Stomach (tissue), 8 donors: ENCODE measurements at regions not wholly inside any gene's neighbourhood (a gene's known extent, or its start where the extent isn't known, plus 50 kb on each side); places are given as distances from the start of the nearest gene placed in this dataset.

Experiments
- DNase-seq, 2 donors: peaks; one replicate each; pipeline versions ENCODE4 v3.0.0 to v3.0.0-alpha.2; 2013 to 2019
- H3K27ac ChIP-seq, 5 donors: fragments of 200-600 bp in 4 of 5; sonication (generic) in 4 of 5; one replicate each; pipeline ENCODE4 v1.5.1; 2013 to 2019; ENCODE audit warnings: mild to moderate bottlenecking in 1 of 5, moderate library complexity in 1 of 5
- H3K27me3 ChIP-seq, 3 donors: fragments of 200-600 bp; sonication (generic); one replicate each; pipeline ENCODE4 v1.5.1; 2017 to 2019; ENCODE audit warnings: mixed run types in 1 of 3
- H3K36me3 ChIP-seq, 4 donors: fragments of 200-600 bp; sonication (generic); 1 replicate in 3 of 4; 2 replicates in 1 of 4; pipeline ENCODE4 v1.5.1; 2016 to 2019
- H3K4me1 ChIP-seq, 4 donors: fragments of 200-600 bp; sonication (generic); one replicate each; pipeline ENCODE4 v1.5.1; 2016 to 2019
- H3K4me3 ChIP-seq, 4 donors: fragments of 200-600 bp; sonication (generic) in 3 of 4; one replicate each; pipeline ENCODE4 v1.5.1; 2016 to 2019; ENCODE audit warnings: mild to moderate bottlenecking in 1 of 4
- H3K9me3 ChIP-seq, 4 donors: fragments of 200-600 bp; sonication (generic); one replicate each; pipeline ENCODE4 v1.5.1; 2016 to 2019
- EP300 ChIP-seq: sonication (generic); formaldehyde crosslinking; IDR thresholded peaks from one replicate; pipeline ENCODE4 v1.6.1; 2017; ENCODE audit warnings: antibody characterized with exemption
- POLR2A ChIP-seq, 4 donors: fragments of 450-650 bp; IDR thresholded peaks; one replicate each; pipeline ENCODE4 v1.6.1; 2016; ENCODE audit warnings: antibody characterized with exemption in 4 of 4, control low read depth in 2 of 4, mild to moderate bottlenecking in 1 of 4, moderate library complexity in 1 of 4
- POLR2AphosphoS5 ChIP-seq, 3 donors: sonication (generic); formaldehyde crosslinking; IDR thresholded peaks; one replicate each; pipeline ENCODE4 v1.6.1; 2016; ENCODE audit warnings: antibody characterized with exemption in 3 of 3
- WGBS, 5 donors: extraction: QIAGEN DNeasy Blood & Tissue Kit in 3 of 5; methylation state at CpG; one replicate each; pipeline versions ENCODE4 v1.1.5 to v1.1.7; 2013 to 2018; 5-methylcytosine and 5-hydroxymethylcytosine counted together
- intact Hi-C: fragments of 100-400 bp; cut with DNase I; formaldehyde crosslinking; loops from one replicate; pipeline ENCODE4 v1.15.1; 2023; ENCODE audit warnings: low total_unique reads
- TF ChIP-seq, protein P1 (sequence below), 7 experiments: fragments of 450-650 bp in 4 of 7; fragments of 200-600 bp in 3 of 7; sonication (generic) in 3 of 7; IDR thresholded peaks; one replicate each; pipeline ENCODE4 v1.5.1; 2016 to 2019; ENCODE audit warnings: antibody characterized with exemption in 7 of 7, control low read depth in 2 of 7, mild to moderate bottlenecking in 1 of 7
- donor health status: healthy with polysubstance abuse.
- donor health status: Bipolar disorder and iron deficiency.
- donor health status: healthy.

GRCh38 chr13:63189712-63190111 is 1774.1 kb upstream of the PCDH20 start:
- DNase-seq: no peak
- H3K4me3 ChIP-seq: no peak overlapping the region
- H3K9me3 ChIP-seq: peaks cover 0 to 3% (median 0%) of the 10 kb centered on the region in 4 donors
- no peaks in the 10 kb centered on the region for H3K36me3 ChIP-seq
- intact Hi-C loops: no loop called here
- no peaks in the 10 kb centered on the region for H3K4me1 ChIP-seq
- WGBS, 5 donors: 88 to 94% (median 91%) methylated on average over 9 of the region's 9 CpGs
- H3K27ac ChIP-seq: no peak overlapping the region
- no peaks in the 10 kb centered on the region for H3K27me3 ChIP-seq
- TF ChIP-seq EP300 (no peak), POLR2AphosphoS5 (IDR thresholded peaks at IDR 0.05) (no peak), POLR2A (IDR thresholded peaks at IDR 0.05) (no peak)
- TF ChIP-seq, protein P1, sequence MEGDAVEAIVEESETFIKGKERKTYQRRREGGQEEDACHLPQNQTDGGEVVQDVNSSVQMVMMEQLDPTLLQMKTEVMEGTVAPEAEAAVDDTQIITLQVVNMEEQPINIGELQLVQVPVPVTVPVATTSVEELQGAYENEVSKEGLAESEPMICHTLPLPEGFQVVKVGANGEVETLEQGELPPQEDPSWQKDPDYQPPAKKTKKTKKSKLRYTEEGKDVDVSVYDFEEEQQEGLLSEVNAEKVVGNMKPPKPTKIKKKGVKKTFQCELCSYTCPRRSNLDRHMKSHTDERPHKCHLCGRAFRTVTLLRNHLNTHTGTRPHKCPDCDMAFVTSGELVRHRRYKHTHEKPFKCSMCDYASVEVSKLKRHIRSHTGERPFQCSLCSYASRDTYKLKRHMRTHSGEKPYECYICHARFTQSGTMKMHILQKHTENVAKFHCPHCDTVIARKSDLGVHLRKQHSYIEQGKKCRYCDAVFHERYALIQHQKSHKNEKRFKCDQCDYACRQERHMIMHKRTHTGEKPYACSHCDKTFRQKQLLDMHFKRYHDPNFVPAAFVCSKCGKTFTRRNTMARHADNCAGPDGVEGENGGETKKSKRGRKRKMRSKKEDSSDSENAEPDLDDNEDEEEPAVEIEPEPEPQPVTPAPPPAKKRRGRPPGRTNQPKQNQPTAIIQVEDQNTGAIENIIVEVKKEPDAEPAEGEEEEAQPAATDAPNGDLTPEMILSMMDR (IDR thresholded peaks at IDR 0.05): no peak

DNA sequence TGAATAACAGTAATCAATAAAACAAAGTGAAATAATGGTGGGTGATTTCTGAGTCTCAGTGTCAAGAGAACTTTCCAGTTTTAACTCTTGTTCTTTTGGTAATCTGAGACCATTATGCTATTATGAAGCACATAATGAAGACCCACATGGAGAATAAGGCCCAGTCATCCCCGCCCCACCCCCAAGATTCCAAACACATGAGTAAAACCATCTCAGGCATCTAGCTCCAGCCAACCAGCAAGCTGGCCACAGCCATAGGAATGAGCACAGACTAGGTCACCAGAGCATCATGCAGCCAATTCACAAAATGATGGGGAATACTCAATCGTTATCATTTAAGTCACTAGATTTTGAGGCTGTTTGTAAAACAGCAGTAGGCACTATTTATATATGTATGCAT is 1769.0 kb upstream of the PCDH20 start:
- no peak overlapping the region for H3K27ac ChIP-seq
- no peak for TF ChIP-seq EP300
- no peak for TF ChIP-seq POLR2AphosphoS5 (IDR thresholded peaks at IDR 0.05)
- intact Hi-C loops: no loop called here
- peaks cover 0 to 7% (median 0%) of the 10 kb centered on the region in 4 donors for H3K9me3 ChIP-seq
- H3K4me1 ChIP-seq: no peaks in the 10 kb centered on the region
- H3K27me3 ChIP-seq: no peaks in the 10 kb centered on the region
- H3K36me3 ChIP-seq: no peaks in the 10 kb centered on the region
- DNase-seq: no peak
- 68 to 87% (median 79%) methylated on average over 2 of the region's 2 CpGs for WGBS, 5 donors
- no peak overlapping the region for H3K4me3 ChIP-seq

- Histone ChIP-seq H3K27ac (no peak overlapping the region), H3K9me3 (peaks cover 0 to 4% (median 0%) of the 10 kb centered on the region in 4 donors), H3K4me3 (no peak overlapping the region), H3K4me1 (no peaks in the 10 kb centered on the region), H3K27me3 (no peaks in the 10 kb centered on the region), H3K36me3 (no peaks in the 10 kb centered on the region)
- intact Hi-C loops: no loop called here
- no peak for TF ChIP-seq EP300
- TF ChIP-seq POLR2AphosphoS5 (IDR thresholded peaks at IDR 0.05): no peak
- no peak for TF ChIP-seq POLR2A (IDR thresholded peaks at IDR 0.05)
- TF ChIP-seq, protein P1 (IDR thresholded peaks at IDR 0.05): no peak
- no peak for DNase-seq
Measured at GRCh38 chr13:63175536-63175935, 1759.9 kb upstream of the PCDH20 start.

DNA sequence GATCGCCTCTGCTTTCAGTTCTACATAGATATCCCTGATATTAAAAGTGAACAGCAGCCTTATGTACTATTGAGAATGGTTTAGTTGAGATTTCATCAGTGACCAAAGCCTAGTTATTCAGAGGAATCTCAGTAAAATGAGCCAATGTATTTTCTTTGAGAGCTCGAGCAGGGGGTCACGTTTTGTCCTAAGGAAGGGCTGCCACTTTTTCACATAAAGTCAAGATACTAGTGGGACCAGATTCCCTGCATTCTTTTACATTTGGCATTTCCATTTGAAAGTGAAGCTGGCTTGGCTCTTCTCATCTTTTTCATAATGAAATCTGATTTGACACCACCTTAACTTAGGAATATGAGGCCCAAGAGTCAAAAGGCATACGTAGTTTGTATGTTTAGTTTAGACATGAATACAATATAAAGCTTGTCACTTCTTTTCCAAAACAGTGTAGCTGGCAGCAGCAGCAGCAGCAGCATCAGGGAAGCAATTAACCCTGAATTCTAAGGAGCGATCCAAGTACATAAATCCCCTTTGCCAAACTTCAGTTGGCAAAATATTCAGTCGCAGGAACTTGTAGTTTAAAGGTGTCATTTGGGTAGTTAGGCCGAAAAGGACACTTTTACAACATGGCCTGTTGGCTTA is 1752.2 kb upstream of the PCDH20 start:
- WGBS, 5 donors: 63 to 75% (median 69%) methylated on average over 7 of the region's 7 CpGs
- Histone ChIP-seq H3K27me3 (no peaks in the 10 kb centered on the region), H3K4me3 (no peak overlapping the region), H3K4me1 (no peaks in the 10 kb centered on the region), H3K36me3 (no peaks in the 10 kb centered on the region), H3K27ac (no peak overlapping the region), H3K9me3 (no peaks in the 10 kb centered on the region)
- intact Hi-C loops: no loop called here
- no peak for DNase-seq
- TF ChIP-seq, protein P1 (IDR thresholded peaks at IDR 0.05): no peak
- TF ChIP-seq POLR2AphosphoS5 (IDR thresholded peaks at IDR 0.05) (no peak), POLR2A (IDR thresholded peaks at IDR 0.05) (no peak), EP300 (no peak)

DNA sequence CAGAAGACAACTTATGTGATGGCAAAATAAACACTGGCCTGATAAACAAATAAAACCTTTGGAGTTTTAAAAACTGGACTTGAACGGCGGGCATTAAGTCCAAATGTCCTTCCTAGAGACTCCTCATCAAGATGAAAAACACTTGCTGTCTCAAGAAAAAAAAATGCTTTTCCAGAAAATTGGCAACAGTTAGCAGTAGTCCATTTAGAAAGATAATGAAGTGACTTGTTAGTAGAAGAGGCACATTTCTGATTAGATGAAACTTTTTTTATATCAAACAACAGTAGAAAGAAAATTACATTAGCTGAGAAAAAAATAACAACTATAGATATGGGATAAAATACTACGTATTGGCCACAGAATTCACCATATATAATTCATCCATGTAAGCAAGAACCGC is 1750.7 kb upstream of the PCDH20 start:
- H3K27me3 ChIP-seq: no peaks in the 10 kb centered on the region
- intact Hi-C loops: no loop called here
- WGBS, 5 donors: 70 to 74% (median 72%) methylated on average over 4 of the region's 4 CpGs

More for the DNA sequence above, 1750.7 kb upstream of the PCDH20 start:
- DNase-seq: no peak
- TF ChIP-seq, protein P1 (IDR thresholded peaks at IDR 0.05): no peak
- TF ChIP-seq POLR2AphosphoS5 (IDR thresholded peaks at IDR 0.05): no peak
- TF ChIP-seq EP300: no peak
- no peak for TF ChIP-seq POLR2A (IDR thresholded peaks at IDR 0.05)
- Histone ChIP-seq H3K4me1 (no peaks in the 10 kb centered on the region), H3K27ac (no peak overlapping the region), H3K9me3 (no peaks in the 10 kb centered on the region), H3K4me3 (no peak overlapping the region), H3K36me3 (no peaks in the 10 kb centered on the region)
